ENCODE measurements at regions not wholly inside any gene's neighbourhood (a gene's known extent, or its start where the extent isn't known, plus 50 kb on each side); places are given as distances from the start of the nearest gene placed in this dataset.

GRCh38 chrX:123085311-123085940, 98.7 kb upstream of the GRIA3 start:
- DNase-seq (ENCODE audit: low read depth in 2 of 2) = peak in 1 of 2 donors; percentile 42
- TF ChIP-seq CTCF (IDR thresholded peaks at IDR 0.05; ENCODE audit: low read depth, low read length) = no peak
- no peak overlapping the region for H3K4me3 ChIP-seq (replicated peaks in 1 of 2; ENCODE audit: low read depth in 2 of 2, low read length in 2 of 2)

GRCh38 chrX:123086768-123087167, 97.3 kb upstream of the GRIA3 start:
- H3K4me3 ChIP-seq (replicated peaks in 1 of 2; ENCODE audit: low read depth in 2 of 2, low read length in 2 of 2) = no peak overlapping the region
- TF ChIP-seq CTCF (IDR thresholded peaks at IDR 0.05; ENCODE audit: low read depth, low read length) = no peak
- no peak for DNase-seq (ENCODE audit: low read depth in 2 of 2)

- peak in 1 of 2 donors; percentile 64 for DNase-seq (ENCODE audit: low read depth in 2 of 2)
- H3K4me3 ChIP-seq (replicated peaks in 1 of 2; ENCODE audit: low read depth in 2 of 2, low read length in 2 of 2) = no peak overlapping the region
- TF ChIP-seq CTCF (IDR thresholded peaks at IDR 0.05; ENCODE audit: low read depth, low read length) = no peak
Measured at GRCh38 chrX:123087326-123087725, 96.8 kb upstream of the GRIA3 start.

- H3K4me3 ChIP-seq (replicated peaks in 1 of 2; ENCODE audit: low read depth in 2 of 2, low read length in 2 of 2) = no peak overlapping the region
- DNase-seq (ENCODE audit: low read depth in 2 of 2) = peak in 1 of 2 donors; percentile 43
- TF ChIP-seq CTCF (IDR thresholded peaks at IDR 0.05; ENCODE audit: low read depth, low read length) = no peak
Measured at GRCh38 chrX:123088331-123088730, 95.7 kb upstream of the GRIA3 start.

- H3K4me3 ChIP-seq (replicated peaks in 1 of 2; ENCODE audit: low read depth in 2 of 2, low read length in 2 of 2) = no peak overlapping the region
- TF ChIP-seq CTCF (IDR thresholded peaks at IDR 0.05; ENCODE audit: low read depth, low read length) = no peak
- DNase-seq (ENCODE audit: low read depth in 2 of 2) = no peak
Measured at GRCh38 chrX:123088930-123089329, 95.1 kb upstream of the GRIA3 start.

- TF ChIP-seq CTCF (IDR thresholded peaks at IDR 0.05; ENCODE audit: low read depth, low read length) = no peak
- DNase-seq (ENCODE audit: low read depth in 2 of 2) = no peak
- H3K4me3 ChIP-seq (replicated peaks in 1 of 2; ENCODE audit: low read depth in 2 of 2, low read length in 2 of 2) = no peak overlapping the region
Measured at GRCh38 chrX:123093792-123094191, 90.3 kb upstream of the GRIA3 start.
